Peyer's patch (tissue), 4 donors: ENCODE measurements at regions not wholly inside any gene's neighbourhood (a gene's known extent, or its start where the extent isn't known, plus 50 kb on each side); places are given as distances from the start of the nearest gene placed in this dataset.

Experiments used
- CTCF ChIP-seq, 6 experiments: fragments of 450-650 bp in 4 of 6; fragments of 200-600 bp in 2 of 6; sonication (generic) in 1 of 6; IDR thresholded peaks; one replicate each; pipeline ENCODE4 v1.5.1; 2017 to 2019; ENCODE audit warnings: antibody characterized with exemption in 6 of 6, mild to moderate bottlenecking in 3 of 6, moderate library complexity in 1 of 6
- POLR2A ChIP-seq, 2 donors: fragments of 450-650 bp; IDR thresholded peaks; one replicate each; pipeline ENCODE4 v1.5.1; 2017; ENCODE audit warnings: antibody characterized with exemption in 2 of 2, mild to moderate bottlenecking in 2 of 2, moderate library complexity in 2 of 2

- TF ChIP-seq POLR2A (IDR thresholded peaks at IDR 0.05) (no peak), CTCF (IDR thresholded peaks at IDR 0.05) (no peak)
Observed at GRCh38 chr3:163159306-163159705, 1662.7 kb downstream of the OTOL1 start.
